HL-60 (cell line): ENCODE measurements at regions not wholly inside any gene's neighbourhood (a gene's known extent, or its start where the extent isn't known, plus 50 kb on each side); places are given as distances from the start of the nearest gene placed in this dataset.

Source experiments
- CTCF ChIP-seq: IDR thresholded peaks from one replicate; pipeline ENCODE4 v1.5.1; 2011; ENCODE audit warnings: low read length, control low read depth, inconsistent platforms; ENCODE audit not compliant: insufficient read depth
- POLR2AphosphoS5 ChIP-seq: IDR thresholded peaks from 2 replicates; pipeline ENCODE4 v1.6.1; 2012; ENCODE audit warnings: low read depth
- REST ChIP-seq: IDR thresholded peaks from 2 replicates; pipeline ENCODE4 v1.6.1; 2012; ENCODE audit warnings: low read depth; ENCODE audit not compliant: insufficient replicate concordance

GRCh38 chr5:39639618-39640089 is 214.9 kb upstream of the DAB2 start:
- no peak for TF ChIP-seq CTCF
- TF ChIP-seq POLR2AphosphoS5: no peak
- TF ChIP-seq REST: no peak
